IMR-90 (cell line): ENCODE measurements at regions not wholly inside any gene's neighbourhood (a gene's known extent, or its start where the extent isn't known, plus 50 kb on each side); places are given as distances from the start of the nearest gene placed in this dataset.

Experiments
- ATAC-seq: fragments of 200-7000 bp; cut with Tn5 transposase; 2 replicates; pipeline ENCODE4 v1.9.1; 2020; ENCODE audit warnings: low read depth, mild to moderate bottlenecking, moderate library complexity
- BruUV-seq: library from RNA; stranded (reverse); fragments of 400-500 nt; replicated peaks from 2 replicates; lab custom pipeline; 2021; lab: Mats Ljungman, UMichigan
- CTCF ChIA-PET: fragments of 300-600 bp; formaldehyde crosslinking; extraction: SDS; loops from one replicate; lab custom pipeline; 2021; ENCODE audit warnings: antibody characterized with exemption; lab: Yijun Ruan, JAX
- POLR2A ChIA-PET: fragments of 300-600 bp; sonication (Branson Sonifier 250); formaldehyde crosslinking; loops from one replicate; lab custom pipeline; 2022; ENCODE audit warnings: antibody characterized with exemption; ENCODE audit not compliant: unreplicated experiment; lab: Charles Lee
- DNase-seq: peaks from one replicate; pipeline ENCODE4 v3.0.0; 2013
- H2AFZ ChIP-seq: replicated peaks from 2 replicates; pipeline ENCODE3; 2013; ENCODE audit warnings: low read length, mild to moderate bottlenecking; ENCODE audit not compliant: poor library complexity
- H2AK5ac ChIP-seq: 2 replicates; pipeline ENCODE4 v1.6.1; 2013; ENCODE audit warnings: low read depth, low read length, inconsistent platforms
- H2AK9ac ChIP-seq: replicated peaks from 2 replicates; pipeline ENCODE3; 2013; ENCODE audit warnings: mild to moderate bottlenecking, low read depth, low read length, moderate library complexity; ENCODE audit not compliant: poor library complexity
- H2BK120ac ChIP-seq: 2 replicates; pipeline ENCODE4 v1.6.1; 2013; ENCODE audit warnings: low read depth, low read length, inconsistent platforms
- H2BK15ac ChIP-seq: 3 replicates; pipeline ENCODE4 v1.6.1; 2013; ENCODE audit warnings: low read depth, low read length, inconsistent platforms
- H2BK20ac ChIP-seq: 2 replicates; pipeline ENCODE4 v1.6.1; 2013; ENCODE audit warnings: low read depth, mild to moderate bottlenecking, inconsistent platforms, low read length, moderate library complexity
- H2BK5ac ChIP-seq: 2 replicates; pipeline ENCODE4 v1.6.1; 2013; ENCODE audit warnings: mild to moderate bottlenecking, low read depth, low read length, inconsistent platforms; ENCODE audit not compliant: poor library complexity, severe bottlenecking
- H3K14ac ChIP-seq: replicated peaks from 2 replicates; pipeline ENCODE4 v1.6.1; 2013; ENCODE audit warnings: low read depth, low read length, inconsistent platforms
- H3K18ac ChIP-seq: 2 replicates; pipeline ENCODE4 v1.6.1; 2013; ENCODE audit warnings: low read depth, low read length, control low read depth
- H3K23ac ChIP-seq: 2 replicates; pipeline ENCODE4 v1.6.1; 2013; ENCODE audit warnings: low read depth, low read length, inconsistent platforms
- H3K27ac ChIP-seq: 2 replicates; pipeline ENCODE4 v1.5.1; 2013; ENCODE audit warnings: mild to moderate bottlenecking, control low read depth, low read length; ENCODE audit not compliant: insufficient read depth
- H3K27me3 ChIP-seq: 2 replicates; pipeline ENCODE4 v1.6.1; 2013; ENCODE audit warnings: low read length; ENCODE audit not compliant: control insufficient read depth, insufficient read depth
- H3K36me3 ChIP-seq: 2 replicates; pipeline ENCODE4 v1.6.1; 2013; ENCODE audit warnings: low read length, mixed read lengths; ENCODE audit not compliant: control insufficient read depth, insufficient read depth
- H3K4ac ChIP-seq: 2 replicates; pipeline ENCODE4 v1.6.1; 2013; ENCODE audit warnings: low read depth, low read length, inconsistent platforms
- H3K4me1 ChIP-seq: 2 replicates; pipeline ENCODE4 v1.6.1; 2013; ENCODE audit warnings: low read length, mixed read lengths; ENCODE audit not compliant: control insufficient read depth, insufficient read depth
- H3K4me2 ChIP-seq: 2 replicates; pipeline ENCODE4 v1.6.1; 2013; ENCODE audit warnings: low read depth, mild to moderate bottlenecking, control low read depth, low read length, moderate library complexity
- H3K4me3 ChIP-seq: 2 replicates; pipeline ENCODE4 v1.5.1; 2013; ENCODE audit warnings: low read depth, mild to moderate bottlenecking, control low read depth, low read length, moderate library complexity; ENCODE audit not compliant: insufficient read depth
- H3K56ac ChIP-seq: 2 replicates; pipeline ENCODE4 v1.6.1; 2013; ENCODE audit warnings: low read length, inconsistent platforms; ENCODE audit not compliant: insufficient read depth; ENCODE audit errors: extremely low read depth
- H3K79me1 ChIP-seq, 2 experiments: 2 replicates each; pipeline ENCODE4 v1.6.1; 2013; ENCODE audit warnings: low read length in 2 of 2, inconsistent platforms in 1 of 2, low read depth in 1 of 2
- H3K9ac ChIP-seq: 2 replicates; pipeline ENCODE4 v1.6.1; 2013; ENCODE audit warnings: low read depth, low read length, control low read depth
- H3K9me1 ChIP-seq: 2 replicates; pipeline ENCODE4 v1.6.1; 2013; ENCODE audit warnings: low read length, inconsistent platforms; ENCODE audit not compliant: insufficient read depth
- H3K9me3 ChIP-seq: 2 replicates; pipeline ENCODE4 v1.6.1; 2013; ENCODE audit warnings: low read length; ENCODE audit not compliant: control insufficient read depth, insufficient read depth
- H4K20me1 ChIP-seq: 2 replicates; pipeline ENCODE4 v1.6.1; 2013; ENCODE audit warnings: low read length, inconsistent platforms; ENCODE audit not compliant: insufficient read depth
- H4K5ac ChIP-seq: 2 replicates; pipeline ENCODE4 v1.6.1; 2013; ENCODE audit warnings: mild to moderate bottlenecking, low read depth, low read length, control low read depth
- H4K8ac ChIP-seq, 2 experiments: 2 replicates each; pipeline ENCODE4 v1.6.1; 2013; ENCODE audit warnings: low read depth in 2 of 2, low read length in 2 of 2, control low read depth in 1 of 2, inconsistent platforms in 1 of 2
- H4K91ac ChIP-seq: 2 replicates; pipeline ENCODE4 v1.6.1; 2013; ENCODE audit warnings: low read depth, low read length, inconsistent platforms; ENCODE audit not compliant: insufficient read depth
- BHLHE40 ChIP-seq: fragments of 150-350 bp; IDR thresholded peaks from 2 replicates; pipeline ENCODE4 v1.6.1; 2016; ENCODE audit warnings: mild to moderate bottlenecking, low read depth, low read length
- CEBPB ChIP-seq: IDR thresholded peaks from 2 replicates; pipeline ENCODE4 v1.6.1; 2012; ENCODE audit warnings: low read depth, low read length, improper control_type of control experiment
- CHD1 ChIP-seq: IDR thresholded peaks from 2 replicates; pipeline ENCODE4 v1.6.1; 2012; ENCODE audit warnings: low read depth, low read length, improper control_type of control experiment
- FOS ChIP-seq: fragments of 150-350 bp; IDR thresholded peaks from 2 replicates; pipeline ENCODE4 v1.6.1; 2016; ENCODE audit warnings: low read depth, low read length
- MAFK ChIP-seq: IDR thresholded peaks from 2 replicates; pipeline ENCODE4 v1.6.1; 2012; ENCODE audit warnings: low read depth, low read length, improper control_type of control experiment
- MAZ ChIP-seq: IDR thresholded peaks from 2 replicates; pipeline ENCODE4 v1.6.1; 2012; ENCODE audit warnings: low read depth, mild to moderate bottlenecking, low read length, improper control_type of control experiment, moderate library complexity, borderline replicate concordance
- MXI1 ChIP-seq: IDR thresholded peaks from 2 replicates; pipeline ENCODE4 v1.6.1; 2012; ENCODE audit warnings: low read depth, mild to moderate bottlenecking, low read length, moderate library complexity, borderline replicate concordance
- NFE2L2 ChIP-seq: fragments of 150-350 bp; IDR thresholded peaks from 2 replicates; pipeline ENCODE4 v1.6.1; 2016; ENCODE audit warnings: low read depth, mild to moderate bottlenecking, low read length
- POLR2A ChIP-seq: IDR thresholded peaks from 2 replicates; pipeline ENCODE4 v1.6.1; 2012; ENCODE audit warnings: mild to moderate bottlenecking, low read depth, low read length
- RCOR1 ChIP-seq: IDR thresholded peaks from 2 replicates; pipeline ENCODE4 v1.6.1; 2012; ENCODE audit warnings: mild to moderate bottlenecking, low read length, improper control_type of control experiment; ENCODE audit not compliant: insufficient replicate concordance
- RFX5 ChIP-seq: IDR thresholded peaks from 2 replicates; pipeline ENCODE4 v1.8.0; 2012; ENCODE audit warnings: low read depth, mild to moderate bottlenecking, low read length, moderate library complexity
- SMC3 ChIP-seq: fragments of 150-350 bp; IDR thresholded peaks from 2 replicates; pipeline ENCODE4 v1.6.1; 2016; ENCODE audit warnings: low read depth, mild to moderate bottlenecking, antibody characterized with exemption, low read length, moderate library complexity
- USF2 ChIP-seq: fragments of 150-350 bp; IDR thresholded peaks from 2 replicates; pipeline ENCODE4 v1.6.1; 2017; ENCODE audit warnings: mild to moderate bottlenecking, antibody characterized with exemption, low read length, low read depth
- WGBS, 2 experiments: methylation state at CpG; one replicate each; pipeline versions ENCODE4 v1.1.5 to v1.1.7; 2013; ENCODE audit warnings: missing lambda C conversion rate in 2 of 2; ENCODE audit not compliant: insufficient read length in 1 of 2; ENCODE audit errors: extremely low coverage in 2 of 2; 5-methylcytosine and 5-hydroxymethylcytosine counted together
- dilution Hi-C: fragments of 300-500 bp; cut with HindIII; formaldehyde crosslinking; loops from one replicate; pipeline ENCODE4 v1.14.3; 2018; ENCODE audit warnings: low sequenced_read_pairs; ENCODE audit not compliant: unreplicated experiment
- in situ Hi-C: fragments of 300-500 bp; cut with MboI; formaldehyde crosslinking; loops from 3 replicates; pipeline ENCODE4 v1.14.3; 2019; ENCODE audit warnings: low sequenced_read_pairs, inconsistent platforms, mixed read lengths
- intact Hi-C: fragments of 100-400 bp; cut with micrococcal nuclease; formaldehyde crosslinking; loops from 2 replicates; pipeline ENCODE4 v1.10.0; 2022
- TF ChIP-seq, protein P1 (sequence below): conservative IDR thresholded peaks from 2 replicates; pipeline ENCODE4 v1.5.1; 2012; ENCODE audit warnings: mild to moderate bottlenecking, low read depth, low read length, improper control_type of control experiment
- TF ChIP-seq, protein P2 (sequence below): fragments of 150-350 bp; IDR thresholded peaks from 2 replicates; pipeline ENCODE4 v1.6.1; 2016; ENCODE audit warnings: low read depth, mild to moderate bottlenecking, low read length, moderate library complexity, borderline replicate concordance

DNA sequence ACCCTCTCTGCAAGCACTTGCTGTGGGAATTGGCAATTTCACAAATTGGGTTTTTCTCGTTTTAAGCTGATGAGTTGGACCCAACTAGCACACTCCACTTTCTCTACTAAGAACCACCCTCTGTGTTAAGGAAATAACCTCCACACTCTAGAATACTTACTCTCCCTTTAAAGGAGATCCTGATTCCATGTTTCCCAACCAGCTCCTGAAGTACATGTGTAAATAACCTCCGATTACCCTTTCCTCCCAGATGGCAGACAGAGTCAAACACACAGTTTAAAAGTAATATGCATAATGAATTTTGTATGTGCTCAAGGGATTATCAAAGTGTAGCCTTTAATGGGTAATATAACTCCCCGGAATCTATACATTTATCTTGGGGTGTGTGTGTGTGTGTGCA lies 171.3 kb upstream of the OSR1 start:
- no peak overlapping the region for H3K4ac ChIP-seq
- no peak overlapping the region for H2AK5ac ChIP-seq
- no peak overlapping the region for H4K5ac ChIP-seq
- dilution Hi-C loops = no loop called here
- no peak overlapping the region for H4K91ac ChIP-seq
- no peak overlapping the region for H2BK5ac ChIP-seq
- H3K79me1 ChIP-seq = no peaks in the 10 kb centered on the region
- no peaks in the 10 kb centered on the region for H3K36me3 ChIP-seq
- H3K4me1 ChIP-seq = no peaks in the 10 kb centered on the region
- H3K9me1 ChIP-seq = no peaks in the 10 kb centered on the region
- H2BK20ac ChIP-seq = no peak overlapping the region
- no peaks in the 10 kb centered on the region for H3K9me3 ChIP-seq
- ChIA-PET POLR2A (no interaction called here), CTCF (no interaction called here)
- no peak overlapping the region for H3K56ac ChIP-seq
- WGBS, 2 experiments = no CpG with 5 or more reads among the region's 3 CpGs
- H3K18ac ChIP-seq = no peak overlapping the region
- no peak overlapping the region for H3K9ac ChIP-seq
- peaks cover 17% of the 10 kb centered on the region for H3K27me3 ChIP-seq
- TF ChIP-seq, protein P1, sequence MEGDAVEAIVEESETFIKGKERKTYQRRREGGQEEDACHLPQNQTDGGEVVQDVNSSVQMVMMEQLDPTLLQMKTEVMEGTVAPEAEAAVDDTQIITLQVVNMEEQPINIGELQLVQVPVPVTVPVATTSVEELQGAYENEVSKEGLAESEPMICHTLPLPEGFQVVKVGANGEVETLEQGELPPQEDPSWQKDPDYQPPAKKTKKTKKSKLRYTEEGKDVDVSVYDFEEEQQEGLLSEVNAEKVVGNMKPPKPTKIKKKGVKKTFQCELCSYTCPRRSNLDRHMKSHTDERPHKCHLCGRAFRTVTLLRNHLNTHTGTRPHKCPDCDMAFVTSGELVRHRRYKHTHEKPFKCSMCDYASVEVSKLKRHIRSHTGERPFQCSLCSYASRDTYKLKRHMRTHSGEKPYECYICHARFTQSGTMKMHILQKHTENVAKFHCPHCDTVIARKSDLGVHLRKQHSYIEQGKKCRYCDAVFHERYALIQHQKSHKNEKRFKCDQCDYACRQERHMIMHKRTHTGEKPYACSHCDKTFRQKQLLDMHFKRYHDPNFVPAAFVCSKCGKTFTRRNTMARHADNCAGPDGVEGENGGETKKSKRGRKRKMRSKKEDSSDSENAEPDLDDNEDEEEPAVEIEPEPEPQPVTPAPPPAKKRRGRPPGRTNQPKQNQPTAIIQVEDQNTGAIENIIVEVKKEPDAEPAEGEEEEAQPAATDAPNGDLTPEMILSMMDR = no peak
- no peak for TF ChIP-seq BHLHE40
- no peak for TF ChIP-seq POLR2A
- TF ChIP-seq RFX5 = no peak
- no peak for TF ChIP-seq CHD1
- no peak for TF ChIP-seq FOS
- TF ChIP-seq MXI1 = no peak
- no peak for TF ChIP-seq NFE2L2
- TF ChIP-seq USF2 = no peak
- TF ChIP-seq MAFK = no peak
- no peak for TF ChIP-seq SMC3
- no peak for TF ChIP-seq RCOR1
- no peak for TF ChIP-seq MAZ
- no peak for TF ChIP-seq CEBPB
- TF ChIP-seq, protein P2, sequence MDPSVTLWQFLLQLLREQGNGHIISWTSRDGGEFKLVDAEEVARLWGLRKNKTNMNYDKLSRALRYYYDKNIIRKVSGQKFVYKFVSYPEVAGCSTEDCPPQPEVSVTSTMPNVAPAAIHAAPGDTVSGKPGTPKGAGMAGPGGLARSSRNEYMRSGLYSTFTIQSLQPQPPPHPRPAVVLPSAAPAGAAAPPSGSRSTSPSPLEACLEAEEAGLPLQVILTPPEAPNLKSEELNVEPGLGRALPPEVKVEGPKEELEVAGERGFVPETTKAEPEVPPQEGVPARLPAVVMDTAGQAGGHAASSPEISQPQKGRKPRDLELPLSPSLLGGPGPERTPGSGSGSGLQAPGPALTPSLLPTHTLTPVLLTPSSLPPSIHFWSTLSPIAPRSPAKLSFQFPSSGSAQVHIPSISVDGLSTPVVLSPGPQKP = no peak
- no peak overlapping the region for H3K27ac ChIP-seq
- in situ Hi-C loops = no loop called here
- ATAC-seq (no peak), DNase-seq (no peak)
- no peak overlapping the region for H2AK9ac ChIP-seq
- no peak overlapping the region for H3K4me3 ChIP-seq
- H4K20me1 ChIP-seq = no peaks in the 10 kb centered on the region
- no peak overlapping the region for H4K8ac ChIP-seq
- no peak overlapping the region for H3K14ac ChIP-seq
- H2BK15ac ChIP-seq = no peak overlapping the region
- no TSS peak for BruUV-seq
- no peak overlapping the region for H3K23ac ChIP-seq
- H2BK120ac ChIP-seq = no peak overlapping the region
- no peak overlapping the region for H2AFZ ChIP-seq
- no peak overlapping the region for H3K4me2 ChIP-seq
- intact Hi-C loops = no loop called here
